ENCODE measurements at regions not wholly inside any gene's neighbourhood (a gene's known extent, or its start where the extent isn't known, plus 50 kb on each side); places are given as distances from the start of the nearest gene placed in this dataset.

DNA sequence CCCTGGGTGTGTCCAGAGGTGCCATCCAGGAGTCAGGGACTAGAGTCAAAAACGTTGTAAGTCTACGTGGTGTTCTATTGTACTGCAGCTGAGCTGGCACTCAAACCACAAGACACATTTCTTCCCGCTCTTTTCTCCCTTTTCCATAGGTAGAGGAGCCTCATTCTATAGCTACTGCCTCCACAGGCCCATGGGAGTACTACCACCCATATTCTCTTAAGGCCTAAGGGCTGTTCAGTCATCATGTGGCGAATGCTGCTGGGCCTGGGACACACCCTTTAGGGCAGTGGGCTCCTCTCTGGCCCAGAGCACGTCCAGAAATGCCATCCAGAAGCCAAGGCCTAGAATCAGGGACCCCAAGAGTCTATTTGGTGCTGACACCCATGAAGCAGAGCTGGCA, 1271.7 kb downstream of the CNTNAP5 start:
- no peaks in the 10 kb centered on the region for H3K9me3 ChIP-seq
- no peak for DNase-seq
- no peaks in the 10 kb centered on the region for H3K27me3 ChIP-seq
- H3K4me1 ChIP-seq = no peaks in the 10 kb centered on the region
- H3K27ac ChIP-seq = no peak overlapping the region
- H3K4me3 ChIP-seq = no peak overlapping the region
- TF ChIP-seq POLR2A (IDR thresholded peaks at IDR 0.05) = no peak
- TF ChIP-seq, protein P1, sequence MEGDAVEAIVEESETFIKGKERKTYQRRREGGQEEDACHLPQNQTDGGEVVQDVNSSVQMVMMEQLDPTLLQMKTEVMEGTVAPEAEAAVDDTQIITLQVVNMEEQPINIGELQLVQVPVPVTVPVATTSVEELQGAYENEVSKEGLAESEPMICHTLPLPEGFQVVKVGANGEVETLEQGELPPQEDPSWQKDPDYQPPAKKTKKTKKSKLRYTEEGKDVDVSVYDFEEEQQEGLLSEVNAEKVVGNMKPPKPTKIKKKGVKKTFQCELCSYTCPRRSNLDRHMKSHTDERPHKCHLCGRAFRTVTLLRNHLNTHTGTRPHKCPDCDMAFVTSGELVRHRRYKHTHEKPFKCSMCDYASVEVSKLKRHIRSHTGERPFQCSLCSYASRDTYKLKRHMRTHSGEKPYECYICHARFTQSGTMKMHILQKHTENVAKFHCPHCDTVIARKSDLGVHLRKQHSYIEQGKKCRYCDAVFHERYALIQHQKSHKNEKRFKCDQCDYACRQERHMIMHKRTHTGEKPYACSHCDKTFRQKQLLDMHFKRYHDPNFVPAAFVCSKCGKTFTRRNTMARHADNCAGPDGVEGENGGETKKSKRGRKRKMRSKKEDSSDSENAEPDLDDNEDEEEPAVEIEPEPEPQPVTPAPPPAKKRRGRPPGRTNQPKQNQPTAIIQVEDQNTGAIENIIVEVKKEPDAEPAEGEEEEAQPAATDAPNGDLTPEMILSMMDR (IDR thresholded peaks at IDR 0.05) = no peak
- no peaks in the 10 kb centered on the region for H3K36me3 ChIP-seq

DNA sequence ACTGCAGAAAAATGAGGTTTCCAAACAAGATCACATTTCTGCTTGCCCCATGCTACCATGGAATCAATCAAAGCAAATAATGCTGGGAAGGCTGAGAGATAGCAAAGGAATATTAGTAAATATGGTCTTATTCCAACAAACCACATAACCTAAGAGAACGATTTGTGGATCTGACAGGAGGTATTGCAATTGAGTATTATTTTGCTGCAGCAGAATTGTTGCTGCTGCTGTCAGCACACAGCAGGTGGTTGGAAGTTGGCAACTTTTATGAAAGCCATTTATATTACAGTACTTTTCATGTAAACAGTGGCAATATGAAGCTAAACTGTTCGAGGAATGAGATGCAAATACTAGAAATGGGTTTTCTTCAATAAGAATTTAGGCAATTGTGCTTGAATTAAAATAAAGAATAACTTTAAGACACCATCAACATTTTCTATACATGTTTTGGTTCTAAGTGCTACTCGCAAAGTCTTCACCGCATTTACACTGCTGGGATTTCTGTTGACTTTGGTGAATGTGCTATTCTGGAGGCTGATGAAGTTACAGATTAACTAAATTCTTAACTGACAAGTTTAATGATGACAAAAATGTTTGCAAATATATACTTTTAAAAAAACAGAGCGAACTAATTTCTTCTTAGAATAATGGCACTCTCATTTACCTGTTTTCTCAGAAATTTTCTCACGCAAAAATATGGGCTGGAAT, 1285.7 kb downstream of the CNTNAP5 start:
- Histone ChIP-seq H3K27me3 (no peaks in the 10 kb centered on the region), H3K27ac (no peak overlapping the region), H3K36me3 (no peaks in the 10 kb centered on the region), H3K4me1 (no peaks in the 10 kb centered on the region), H3K9me3 (no peaks in the 10 kb centered on the region), H3K4me3 (no peak overlapping the region)
- TF ChIP-seq, protein P1 (IDR thresholded peaks at IDR 0.05) = no peak
- no peak for TF ChIP-seq POLR2A (IDR thresholded peaks at IDR 0.05)
- no peak for DNase-seq

DNA sequence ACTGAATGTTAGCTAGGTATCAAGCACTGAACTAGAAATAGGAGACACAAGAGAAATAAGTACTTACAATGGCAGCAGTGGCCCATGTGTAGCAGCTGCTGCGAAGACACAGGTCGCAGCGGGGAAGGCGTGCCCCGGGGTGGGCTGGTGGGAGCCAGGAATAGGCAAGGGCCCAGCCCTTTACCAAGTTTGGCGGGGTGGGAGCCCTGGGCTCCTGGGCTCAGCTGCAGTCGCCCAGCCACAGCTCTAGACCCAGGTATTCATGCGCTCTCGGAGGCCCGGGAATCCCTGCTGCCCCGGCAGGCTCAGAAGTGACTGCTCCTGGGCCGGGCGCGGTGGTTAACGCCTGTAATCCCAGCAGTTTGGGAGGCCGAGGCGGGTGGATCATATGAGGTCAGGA, 1287.3 kb downstream of the CNTNAP5 start:
- TF ChIP-seq POLR2A (IDR thresholded peaks at IDR 0.05) = no peak
- TF ChIP-seq, protein P1 (IDR thresholded peaks at IDR 0.05) = no peak
- no peaks in the 10 kb centered on the region for H3K36me3 ChIP-seq
- H3K4me1 ChIP-seq = no peaks in the 10 kb centered on the region
- H3K9me3 ChIP-seq = no peaks in the 10 kb centered on the region
- DNase-seq = no peak
- H3K27ac ChIP-seq = no peak overlapping the region
- H3K27me3 ChIP-seq = no peaks in the 10 kb centered on the region
- H3K4me3 ChIP-seq = no peak overlapping the region

DNA sequence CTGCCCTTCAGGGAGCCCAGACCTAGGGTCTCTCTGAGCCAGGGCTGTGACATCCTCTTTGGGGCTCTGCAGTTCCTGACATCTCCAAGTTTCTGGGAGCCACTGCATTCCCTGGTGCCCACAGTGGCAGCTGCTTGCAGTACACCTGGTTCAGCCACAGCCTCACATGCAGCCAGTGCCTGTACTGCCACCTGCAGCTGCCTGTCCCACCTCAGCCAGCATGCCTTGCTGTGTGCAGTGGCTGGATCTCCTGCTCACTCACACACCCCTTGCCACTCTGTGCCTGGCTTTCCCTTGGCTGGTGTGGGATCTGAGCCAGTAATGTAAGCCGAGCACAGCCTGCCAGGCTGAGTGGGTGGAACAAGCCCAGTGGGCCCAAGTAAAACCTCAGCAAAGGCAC, 1288.7 kb downstream of the CNTNAP5 start:
- Histone ChIP-seq H3K36me3 (no peaks in the 10 kb centered on the region), H3K27ac (no peak overlapping the region), H3K27me3 (no peaks in the 10 kb centered on the region), H3K4me3 (no peak overlapping the region), H3K9me3 (no peaks in the 10 kb centered on the region), H3K4me1 (no peaks in the 10 kb centered on the region)
- no peak for TF ChIP-seq POLR2A (IDR thresholded peaks at IDR 0.05)
- TF ChIP-seq, protein P1 (IDR thresholded peaks at IDR 0.05) = no peak
- DNase-seq = no peak

DNA sequence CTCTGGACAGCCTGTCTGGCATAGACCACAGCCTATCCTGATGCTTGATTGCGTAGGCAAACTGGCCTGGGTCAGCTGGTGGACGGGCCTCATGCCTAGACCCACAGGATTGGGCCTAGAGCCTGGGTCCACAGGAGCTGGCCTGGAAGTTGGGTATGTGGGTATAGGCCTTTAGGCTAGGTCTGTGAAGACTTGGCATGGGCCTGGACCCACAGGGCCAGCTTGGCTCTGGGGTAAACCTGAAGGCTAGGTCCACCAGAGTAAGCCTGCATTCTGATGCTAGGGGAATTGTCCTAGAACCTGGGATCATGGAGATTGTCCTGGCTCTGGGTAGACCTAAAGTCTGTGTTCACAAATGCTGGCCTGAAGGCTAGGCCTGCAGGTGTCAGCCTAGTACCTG, 1293.7 kb downstream of the CNTNAP5 start:
- DNase-seq = no peak
- Histone ChIP-seq H3K36me3 (no peaks in the 10 kb centered on the region), H3K27me3 (no peaks in the 10 kb centered on the region), H3K9me3 (no peaks in the 10 kb centered on the region), H3K4me1 (no peaks in the 10 kb centered on the region), H3K4me3 (no peak overlapping the region), H3K27ac (no peak overlapping the region)
- TF ChIP-seq, protein P1 (IDR thresholded peaks at IDR 0.05) = no peak
- no peak for TF ChIP-seq POLR2A (IDR thresholded peaks at IDR 0.05)

GRCh38 chr2:125324273-125324672, 1299.2 kb downstream of the CNTNAP5 start:
- no peaks in the 10 kb centered on the region for H3K9me3 ChIP-seq
- TF ChIP-seq, protein P1 (IDR thresholded peaks at IDR 0.05) = no peak
- no peak for TF ChIP-seq POLR2A (IDR thresholded peaks at IDR 0.05)

More at GRCh38 chr2:125324273-125324672, 1299.2 kb downstream of the CNTNAP5 start:
- Histone ChIP-seq H3K27ac (no peak overlapping the region), H3K4me1 (no peaks in the 10 kb centered on the region), H3K36me3 (no peaks in the 10 kb centered on the region), H3K27me3 (no peaks in the 10 kb centered on the region), H3K4me3 (no peak overlapping the region)
- DNase-seq = no peak
